HFF-Myc (cell line): ENCODE measurements at regions not wholly inside any gene's neighbourhood (a gene's known extent, or its start where the extent isn't known, plus 50 kb on each side); places are given as distances from the start of the nearest gene placed in this dataset.

ENCODE experiments used
- DNase-seq: peaks from one replicate; pipeline ENCODE4 v3.0.0-alpha.2; 2011; ENCODE audit warnings: low read depth; ENCODE audit errors: extremely low read depth
- H3K4me3 ChIP-seq: replicated peaks from 2 replicates; pipeline ENCODE4 v1.5.1; 2011; ENCODE audit warnings: low read depth, mild to moderate bottlenecking, control low read depth, low read length
- TF ChIP-seq, protein P1 (sequence below): IDR thresholded peaks from 2 replicates; pipeline ENCODE4 v1.5.1; 2012; ENCODE audit warnings: mild to moderate bottlenecking, low read depth, low read length, control low read depth; ENCODE audit errors: missing control alignments

DNA sequence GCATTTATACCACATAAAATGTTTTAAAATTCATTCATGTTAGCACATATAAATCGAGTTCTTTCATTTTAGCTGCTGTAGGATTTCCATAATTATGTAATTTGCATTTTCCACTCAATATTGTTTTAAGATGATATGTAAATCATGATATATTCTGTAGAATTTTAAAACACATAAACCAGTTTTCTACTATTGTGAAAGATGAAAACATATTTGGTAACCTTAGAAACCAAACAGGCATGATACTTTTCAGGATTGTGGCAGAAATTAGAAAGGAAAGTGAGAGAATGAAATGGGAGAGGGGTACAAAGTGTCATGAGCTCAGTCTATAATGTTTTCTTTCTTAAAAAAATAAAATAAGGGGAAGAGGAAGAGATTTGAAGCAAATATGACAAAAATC, 269.3 kb downstream of the PPP1R3A start:
- DNase-seq: no peak
- no peak overlapping the region for H3K4me3 ChIP-seq
- TF ChIP-seq, protein P1, sequence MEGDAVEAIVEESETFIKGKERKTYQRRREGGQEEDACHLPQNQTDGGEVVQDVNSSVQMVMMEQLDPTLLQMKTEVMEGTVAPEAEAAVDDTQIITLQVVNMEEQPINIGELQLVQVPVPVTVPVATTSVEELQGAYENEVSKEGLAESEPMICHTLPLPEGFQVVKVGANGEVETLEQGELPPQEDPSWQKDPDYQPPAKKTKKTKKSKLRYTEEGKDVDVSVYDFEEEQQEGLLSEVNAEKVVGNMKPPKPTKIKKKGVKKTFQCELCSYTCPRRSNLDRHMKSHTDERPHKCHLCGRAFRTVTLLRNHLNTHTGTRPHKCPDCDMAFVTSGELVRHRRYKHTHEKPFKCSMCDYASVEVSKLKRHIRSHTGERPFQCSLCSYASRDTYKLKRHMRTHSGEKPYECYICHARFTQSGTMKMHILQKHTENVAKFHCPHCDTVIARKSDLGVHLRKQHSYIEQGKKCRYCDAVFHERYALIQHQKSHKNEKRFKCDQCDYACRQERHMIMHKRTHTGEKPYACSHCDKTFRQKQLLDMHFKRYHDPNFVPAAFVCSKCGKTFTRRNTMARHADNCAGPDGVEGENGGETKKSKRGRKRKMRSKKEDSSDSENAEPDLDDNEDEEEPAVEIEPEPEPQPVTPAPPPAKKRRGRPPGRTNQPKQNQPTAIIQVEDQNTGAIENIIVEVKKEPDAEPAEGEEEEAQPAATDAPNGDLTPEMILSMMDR: no peak

DNA sequence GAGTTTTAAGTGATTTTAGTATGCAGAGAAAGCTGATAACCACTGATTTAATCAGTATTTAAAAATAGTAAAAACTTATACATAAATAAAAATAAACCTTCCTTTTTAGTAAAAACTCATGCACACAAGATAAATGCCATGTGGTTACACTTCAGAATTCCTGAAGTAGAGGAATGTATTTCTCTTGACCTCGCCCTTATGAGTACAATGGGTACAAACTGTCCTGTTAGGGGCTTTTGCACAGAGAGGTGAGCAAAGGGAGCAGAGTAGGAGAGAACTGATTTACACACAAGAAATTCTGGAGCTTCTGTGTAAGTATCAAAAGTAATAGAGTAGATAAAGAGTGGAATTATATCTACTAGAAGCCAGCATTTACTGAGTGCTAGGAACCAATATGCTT, 279.6 kb downstream of the PPP1R3A start:
- TF ChIP-seq, protein P1: no peak
- DNase-seq: no peak
- no peak overlapping the region for H3K4me3 ChIP-seq

DNA sequence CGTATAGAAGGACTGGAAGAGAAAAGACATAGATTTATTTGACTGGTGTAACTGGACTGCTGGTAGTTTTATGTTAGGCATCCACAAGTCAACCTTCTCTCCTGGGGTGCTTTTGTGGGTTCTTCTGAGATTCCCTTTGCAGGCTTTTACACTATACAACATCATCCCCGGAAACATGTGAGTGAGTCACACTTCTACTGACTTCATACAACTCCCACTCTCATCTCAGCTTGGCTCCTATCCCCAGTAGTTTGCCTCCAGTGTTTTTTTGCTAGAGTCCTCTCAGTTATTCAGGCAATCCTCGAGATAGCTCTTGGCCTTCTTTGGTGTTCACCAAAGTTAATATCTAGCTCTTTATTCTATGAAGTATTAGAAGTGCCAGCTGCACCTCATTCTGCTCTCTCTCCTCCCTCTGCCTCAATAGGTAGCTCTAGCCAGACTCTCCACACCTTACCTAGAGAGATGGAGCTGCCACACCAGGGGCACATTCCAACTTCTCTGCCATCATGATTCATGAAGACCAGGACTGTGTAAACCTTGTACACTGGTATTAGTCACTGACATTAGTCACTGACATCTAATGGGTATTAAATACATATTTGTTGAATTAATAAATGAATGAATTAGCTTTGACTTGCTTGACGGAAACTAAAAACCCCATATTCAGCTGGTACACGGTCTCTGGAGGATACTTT, 281.9 kb downstream of the PPP1R3A start:
- H3K4me3 ChIP-seq: no peak overlapping the region
- TF ChIP-seq, protein P1: no peak
- DNase-seq: no peak

DNA sequence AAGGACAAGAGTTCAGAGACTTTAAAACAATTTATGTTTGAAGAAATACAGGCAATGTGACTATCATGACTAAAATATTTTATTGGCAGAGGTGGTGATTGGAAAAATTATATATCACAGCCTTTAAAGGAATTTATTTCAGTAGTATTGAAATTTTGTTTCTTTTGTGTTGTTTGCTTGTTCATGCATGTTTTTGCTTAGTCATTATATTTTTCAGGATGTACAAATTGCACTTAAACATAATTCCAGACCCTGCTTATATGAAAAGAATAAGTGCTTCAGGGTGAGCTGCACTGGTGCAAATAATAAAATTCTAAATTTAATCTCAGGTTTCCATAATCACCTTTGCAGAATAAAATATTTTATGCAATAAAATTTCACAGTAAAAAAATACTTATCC, 283.3 kb downstream of the PPP1R3A start:
- H3K4me3 ChIP-seq: no peak overlapping the region
- TF ChIP-seq, protein P1: no peak
- no peak for DNase-seq

DNA sequence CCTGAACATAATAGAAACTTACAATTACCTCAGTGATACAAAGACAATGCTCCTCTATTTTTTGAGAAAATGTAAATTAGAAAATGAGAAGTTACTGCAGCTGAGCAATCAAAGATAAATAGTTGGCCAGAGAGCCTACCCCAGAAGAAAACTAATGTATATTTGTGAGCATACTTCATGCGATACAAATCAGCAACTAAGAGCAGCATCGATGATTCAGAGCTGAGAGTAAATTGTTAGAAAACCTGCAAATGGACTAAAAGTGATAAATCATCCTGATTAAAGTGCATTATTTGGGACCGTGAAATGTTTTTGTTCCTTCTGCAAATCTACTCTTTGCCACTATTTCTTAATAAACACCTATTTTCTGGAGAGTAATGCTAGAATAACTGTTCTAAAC, 285.7 kb downstream of the PPP1R3A start:
- no peak for DNase-seq
- H3K4me3 ChIP-seq: no peak overlapping the region
- TF ChIP-seq, protein P1: no peak

DNA sequence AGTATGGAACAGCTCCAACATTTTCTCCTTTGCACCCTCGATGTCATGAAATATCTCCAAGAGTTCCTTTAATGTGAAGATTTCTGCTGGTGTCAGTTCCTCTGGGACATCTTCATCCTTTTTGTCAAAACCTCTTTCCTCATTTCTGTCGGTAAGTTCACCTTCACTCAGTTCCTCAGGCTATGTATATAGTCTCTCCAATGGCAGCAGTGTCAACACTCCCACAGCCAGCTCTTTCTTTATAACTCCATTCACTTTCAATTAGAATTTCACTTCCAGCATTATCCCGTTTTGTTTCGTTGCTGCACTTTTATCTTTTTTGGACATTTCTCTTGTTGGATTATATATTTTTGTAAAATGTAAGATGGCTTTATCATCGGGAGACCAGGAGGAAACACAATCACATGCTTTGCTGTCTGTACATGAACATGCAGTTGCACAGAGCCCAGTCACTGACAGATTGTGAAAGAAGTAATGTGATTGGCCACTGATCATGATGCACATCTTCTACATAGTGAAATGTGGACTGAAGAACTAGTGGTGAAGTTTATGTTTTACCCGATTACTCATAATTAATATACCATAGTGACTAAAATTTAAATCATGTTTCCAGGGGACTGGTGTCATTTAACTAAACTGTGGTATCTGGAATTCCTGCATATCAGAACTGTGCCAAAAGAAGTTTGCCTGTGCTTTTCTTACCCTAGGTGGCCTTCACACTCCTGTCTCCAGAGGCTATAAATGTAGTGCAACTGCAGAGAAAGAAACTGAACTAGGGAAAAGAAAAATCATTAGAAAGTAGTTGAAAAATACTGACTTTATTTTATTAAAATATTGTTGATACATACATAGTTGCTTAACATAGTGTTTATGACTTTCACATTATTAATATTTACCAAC, 289.6 kb downstream of the PPP1R3A start:
- TF ChIP-seq, protein P1: no peak
- H3K4me3 ChIP-seq: no peak overlapping the region
- no peak for DNase-seq
